Lower lobe of right lung (tissue), 2 donors: ENCODE measurements at regions not wholly inside any gene's neighbourhood (a gene's known extent, or its start where the extent isn't known, plus 50 kb on each side); places are given as distances from the start of the nearest gene placed in this dataset.
"Not testable (repeated sequence)": the region's sequence is repeated elsewhere in the genome, so short reads cannot be mapped to it uniquely, and the experiment has no call there.

Experiments used
- ATAC-seq, 2 donors: fragments of 200-7000 bp; cut with Tn5 transposase; one replicate each; pipeline ENCODE4 v1.9.1; 2020 to 2022; ENCODE audit warnings: mild to moderate bottlenecking in 2 of 2, moderate library complexity in 2 of 2
- DNase-seq: peaks from one replicate; pipeline ENCODE4 v3.0.0-alpha.2; 2020
- H3K27ac ChIP-seq: fragments of 200-600 bp; one replicate; pipeline ENCODE4 v1.8.0; 2022
- H3K27me3 ChIP-seq: fragments of 200-600 bp; one replicate; pipeline ENCODE4 v1.8.0; 2022; ENCODE audit warnings: low read depth
- H3K36me3 ChIP-seq: fragments of 200-600 bp; one replicate; pipeline ENCODE4 v1.8.0; 2022; ENCODE audit warnings: mild to moderate bottlenecking
- H3K4me1 ChIP-seq: fragments of 200-600 bp; one replicate; pipeline ENCODE4 v1.8.0; 2022
- H3K4me3 ChIP-seq: fragments of 200-600 bp; one replicate; pipeline ENCODE4 v1.8.0; 2022; ENCODE audit warnings: mild to moderate bottlenecking
- H3K9me3 ChIP-seq: fragments of 200-600 bp; one replicate; pipeline ENCODE4 v1.8.0; 2022
- intact Hi-C: fragments of 100-400 bp; cut with DNase I; formaldehyde crosslinking; loops from one replicate; pipeline ENCODE4 v1.11.0; 2022
- donor health status: DM: no; HTN: yes; CAD: no; lungs with severe emphysema.

DNA sequence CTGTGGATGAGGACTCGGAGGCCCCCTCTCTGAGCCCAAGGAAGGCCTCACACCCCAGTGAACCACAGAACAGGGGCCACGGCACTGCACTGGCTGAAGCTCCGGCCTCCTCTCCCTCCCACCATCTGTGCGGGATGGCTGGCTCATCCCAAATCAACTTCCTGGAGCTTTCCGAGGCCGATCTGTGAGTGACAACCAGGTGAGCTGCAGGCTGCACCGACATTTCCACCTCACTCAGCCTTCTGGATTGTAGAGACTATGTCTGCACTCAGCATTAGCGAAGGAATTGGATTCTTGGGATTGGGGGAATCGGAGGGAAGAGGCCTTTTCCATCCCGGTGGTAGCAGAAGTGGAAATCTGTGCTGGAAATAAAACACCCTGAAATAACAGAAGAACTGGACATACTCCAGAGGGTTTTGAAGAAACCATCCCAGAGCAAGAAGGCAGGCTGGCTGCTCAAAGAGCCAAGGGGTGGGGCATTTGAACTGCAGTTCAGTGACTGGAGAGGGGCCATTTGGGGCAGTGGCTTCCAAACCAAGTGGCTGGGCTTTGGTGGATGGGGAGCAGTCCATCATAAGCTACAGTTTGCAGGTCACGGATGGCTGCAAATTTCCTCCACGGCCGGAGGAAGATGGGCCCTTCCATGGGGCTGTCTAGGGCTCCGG is 118.5 kb downstream of the NPIPB11 start:
- H3K4me1 ChIP-seq = peaks cover 12% of the 10 kb centered on the region
- H3K27ac ChIP-seq = peak overlapping the region; percentile 24
- H3K4me3 ChIP-seq, H3K27me3 ChIP-seq, H3K36me3 ChIP-seq, intact Hi-C loops, ATAC-seq, H3K9me3 ChIP-seq, DNase-seq: not testable (repeated sequence)

DNA sequence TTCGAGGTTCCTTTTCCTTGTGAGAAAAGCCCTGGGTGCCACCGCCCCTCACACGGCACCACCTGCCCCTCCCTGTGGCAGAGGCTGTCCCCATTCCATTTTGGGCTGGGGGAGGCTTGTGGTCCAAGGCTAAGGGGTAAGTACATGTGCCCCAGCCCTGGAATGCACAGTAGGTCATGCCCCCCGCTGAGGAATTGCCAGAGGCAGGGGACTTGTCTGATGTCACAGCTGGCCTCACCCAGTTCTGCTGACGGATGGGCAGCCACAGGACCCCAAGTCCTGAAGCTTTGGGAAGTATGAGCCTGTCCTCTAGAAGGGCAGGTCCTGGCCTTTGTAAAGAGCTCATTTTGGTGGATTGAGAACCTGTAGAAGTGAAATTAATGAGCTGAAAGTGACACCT is 119.3 kb downstream of the NPIPB11 start:
- H3K4me3 ChIP-seq, H3K36me3 ChIP-seq, DNase-seq, H3K9me3 ChIP-seq, H3K27ac ChIP-seq, intact Hi-C loops, H3K27me3 ChIP-seq, ATAC-seq: not testable (repeated sequence)
- H3K4me1 ChIP-seq = peaks cover 12% of the 10 kb centered on the region

DNA sequence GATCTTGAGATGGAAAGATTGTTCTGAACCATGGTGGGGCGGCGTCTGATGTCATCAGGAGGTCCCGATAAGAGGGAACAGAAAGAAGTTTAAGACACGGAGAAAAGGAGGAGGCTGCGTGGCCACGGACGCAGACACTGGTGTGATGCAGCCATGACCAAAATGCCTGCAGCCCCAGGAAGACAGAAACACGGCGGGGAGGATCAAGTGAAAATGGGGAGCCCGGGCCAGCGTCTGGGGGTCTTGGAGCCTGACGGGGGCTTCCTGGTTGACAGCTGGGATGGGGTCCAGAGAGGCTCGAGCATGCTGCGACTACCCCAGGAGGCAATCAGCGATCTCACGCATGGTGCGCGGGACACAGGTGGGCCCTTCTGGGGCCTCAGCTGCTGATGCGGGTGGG is 119.7 kb downstream of the NPIPB11 start:
- H3K27ac ChIP-seq, DNase-seq, H3K36me3 ChIP-seq, H3K4me3 ChIP-seq, H3K27me3 ChIP-seq, intact Hi-C loops, ATAC-seq, H3K9me3 ChIP-seq, H3K4me1 ChIP-seq: not testable (repeated sequence)

DNA sequence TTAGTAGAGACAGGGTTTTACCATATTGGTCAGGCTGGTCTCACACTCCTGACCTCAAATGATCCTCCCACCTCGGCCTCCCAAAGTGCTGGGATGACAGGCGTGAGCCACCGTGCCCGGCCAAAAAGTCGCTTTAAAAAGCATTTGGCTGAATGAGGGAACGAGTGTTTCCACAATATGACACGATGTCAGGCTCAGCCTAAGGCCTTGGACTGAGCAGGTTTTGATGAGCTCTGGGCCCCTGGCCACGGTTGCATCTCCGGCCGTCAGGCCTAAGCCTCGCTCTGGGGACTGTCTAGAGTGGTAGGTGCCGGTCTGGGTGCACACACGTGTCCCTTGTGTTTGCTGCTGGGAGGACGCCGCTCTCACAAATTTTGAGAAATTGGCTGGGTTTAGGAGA is 120.3 kb downstream of the NPIPB11 start:
- ATAC-seq, H3K27ac ChIP-seq, intact Hi-C loops, H3K27me3 ChIP-seq, H3K36me3 ChIP-seq, DNase-seq, H3K9me3 ChIP-seq, H3K4me1 ChIP-seq, H3K4me3 ChIP-seq: not testable (repeated sequence)

DNA sequence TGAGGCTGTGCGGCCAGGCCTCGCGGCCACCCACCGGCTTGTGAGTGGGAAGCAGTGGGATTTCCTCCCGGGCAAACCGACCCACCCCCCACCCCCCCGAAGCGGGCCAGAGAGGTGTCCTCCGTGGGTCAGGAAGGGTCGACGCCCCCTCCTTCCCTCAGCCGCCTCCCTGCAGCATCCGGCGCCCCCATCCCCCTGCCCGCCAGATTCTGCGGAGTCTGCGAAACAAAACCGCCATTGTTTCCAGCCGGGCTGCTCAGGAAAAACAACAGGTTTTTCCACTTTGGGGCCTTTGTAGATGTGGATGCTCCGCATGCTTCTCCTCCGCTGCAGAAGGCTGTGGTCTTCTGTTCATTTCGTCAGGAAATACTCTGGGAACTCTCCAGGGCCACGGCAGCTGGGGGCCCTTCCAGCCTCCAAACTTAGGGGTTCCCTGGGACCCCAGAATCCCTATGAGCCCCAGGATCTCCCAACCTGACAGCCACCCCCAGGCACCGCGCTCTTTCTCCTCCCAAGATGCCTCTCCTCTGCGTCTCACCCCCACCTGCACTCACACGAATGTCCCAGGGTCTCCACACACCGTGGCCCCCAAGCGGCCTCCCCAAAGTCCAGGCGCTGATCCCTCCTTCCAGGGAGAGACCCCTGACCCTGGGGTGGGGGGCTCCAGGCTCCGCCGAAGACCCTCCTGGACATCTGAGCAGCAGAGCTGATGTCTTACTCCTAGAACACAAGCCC is 121.2 kb downstream of the NPIPB11 start:
- H3K27me3 ChIP-seq, ATAC-seq, H3K27ac ChIP-seq, DNase-seq, H3K9me3 ChIP-seq, intact Hi-C loops, H3K4me3 ChIP-seq, H3K36me3 ChIP-seq, H3K4me1 ChIP-seq: not testable (repeated sequence)

DNA sequence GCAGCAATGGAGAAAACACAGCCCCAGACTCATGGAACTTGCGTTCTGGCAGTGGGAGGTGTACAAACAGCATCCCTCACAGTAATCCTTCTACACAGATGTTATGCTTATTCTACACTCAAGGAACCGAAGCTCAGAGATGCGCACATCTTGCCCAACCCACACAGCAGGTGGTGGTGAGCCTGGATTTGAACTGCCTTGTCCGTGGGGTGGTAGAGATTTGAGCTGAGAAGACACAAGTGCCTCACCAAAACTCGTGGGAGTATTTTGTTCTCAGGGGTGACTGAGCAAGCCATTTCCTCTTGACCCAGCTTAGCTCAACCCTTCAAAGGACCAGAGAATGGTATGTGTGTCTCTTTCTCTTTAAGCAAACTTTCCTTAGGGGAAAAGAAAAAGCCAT is 121.8 kb downstream of the NPIPB11 start:
- H3K27ac ChIP-seq, H3K36me3 ChIP-seq, H3K4me3 ChIP-seq, DNase-seq, intact Hi-C loops, H3K9me3 ChIP-seq, ATAC-seq, H3K27me3 ChIP-seq, H3K4me1 ChIP-seq: not testable (repeated sequence)

DNA sequence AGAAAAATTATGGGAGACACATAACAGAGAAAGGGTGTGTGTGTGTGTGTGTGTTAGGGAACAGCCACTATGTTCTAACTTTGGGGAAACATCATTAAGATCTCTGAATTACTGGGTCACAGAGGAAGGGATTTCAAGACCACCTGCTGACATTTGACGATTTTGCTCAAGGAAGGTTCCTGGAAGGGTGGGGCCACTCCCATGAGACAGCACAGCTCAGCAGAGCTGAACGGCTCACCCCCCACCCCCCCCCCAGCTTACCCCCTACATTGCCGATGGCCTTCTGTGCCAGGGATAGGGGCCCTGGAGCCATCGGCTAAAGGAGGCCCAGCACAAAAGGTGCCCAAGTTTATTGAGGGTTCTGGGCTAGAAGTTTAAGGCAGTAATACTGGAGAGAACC is 122.4 kb downstream of the NPIPB11 start:
- DNase-seq, ATAC-seq, intact Hi-C loops, H3K27me3 ChIP-seq, H3K4me3 ChIP-seq, H3K4me1 ChIP-seq, H3K36me3 ChIP-seq, H3K27ac ChIP-seq, H3K9me3 ChIP-seq: not testable (repeated sequence)

DNA sequence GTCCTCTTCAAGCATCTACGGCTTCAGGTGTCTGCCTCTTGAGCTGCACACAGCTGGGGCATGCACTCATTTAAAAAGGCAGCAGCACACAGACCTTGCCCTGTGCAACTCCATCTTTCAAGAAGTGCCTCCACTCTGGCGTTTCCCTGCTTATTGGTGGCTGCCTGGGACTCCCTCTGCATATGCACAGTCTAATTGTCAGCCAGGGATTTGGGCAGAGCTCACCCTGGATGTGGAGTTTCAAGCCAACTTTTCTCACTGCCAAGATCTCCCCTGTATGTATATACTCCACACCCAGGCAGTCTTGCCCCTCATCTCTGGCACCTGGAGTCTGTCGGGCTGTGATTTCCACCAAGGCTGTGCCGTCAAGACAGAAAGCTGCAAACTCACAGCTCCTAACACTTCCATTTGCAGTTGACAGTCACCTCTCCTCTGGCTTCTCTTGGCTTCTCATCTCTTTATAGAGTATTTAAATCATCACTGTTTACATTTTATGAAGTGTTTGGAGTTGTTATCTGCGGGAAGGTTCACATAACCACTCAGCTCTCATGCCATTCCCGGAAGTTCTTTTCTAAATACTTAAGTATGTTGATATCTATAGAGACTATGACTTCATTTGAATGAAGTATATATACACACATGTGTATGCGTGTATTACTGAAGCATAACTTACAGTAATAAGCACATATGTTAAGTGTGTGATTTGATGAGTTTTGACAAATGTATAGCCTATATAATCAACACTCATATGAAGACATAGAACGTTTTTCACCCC is 128.2 kb downstream of the NPIPB11 start:
- not testable (repeated sequence) for ATAC-seq, H3K4me1 ChIP-seq

DNA sequence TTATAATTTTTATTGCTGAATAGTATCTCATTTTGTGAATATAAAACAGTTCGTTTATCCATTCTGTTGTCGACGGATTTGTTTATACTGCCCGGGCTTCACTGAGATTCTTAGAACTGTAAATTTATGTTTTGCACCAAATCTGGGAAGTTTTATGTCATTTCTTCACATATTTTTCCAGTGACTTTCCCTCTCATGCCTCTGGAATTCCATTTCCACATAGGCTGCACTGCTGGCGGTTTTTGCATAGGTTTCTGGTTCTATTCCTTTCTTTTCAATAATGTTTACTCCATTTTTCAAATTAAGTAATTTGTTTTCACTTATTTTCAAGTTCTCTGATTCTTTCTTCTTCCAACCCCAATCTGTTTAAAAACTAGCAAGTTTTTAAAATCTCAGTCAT is 130.1 kb downstream of the NPIPB11 start:
- H3K4me3 ChIP-seq, H3K27me3 ChIP-seq, H3K27ac ChIP-seq, H3K36me3 ChIP-seq, intact Hi-C loops, DNase-seq, H3K9me3 ChIP-seq, ATAC-seq, H3K4me1 ChIP-seq: not testable (repeated sequence)

More for the DNA sequence above, 128.2 kb downstream of the NPIPB11 start:
- H3K4me3 ChIP-seq, intact Hi-C loops, H3K27ac ChIP-seq, H3K36me3 ChIP-seq, DNase-seq, H3K27me3 ChIP-seq, H3K9me3 ChIP-seq: not testable (repeated sequence)

DNA sequence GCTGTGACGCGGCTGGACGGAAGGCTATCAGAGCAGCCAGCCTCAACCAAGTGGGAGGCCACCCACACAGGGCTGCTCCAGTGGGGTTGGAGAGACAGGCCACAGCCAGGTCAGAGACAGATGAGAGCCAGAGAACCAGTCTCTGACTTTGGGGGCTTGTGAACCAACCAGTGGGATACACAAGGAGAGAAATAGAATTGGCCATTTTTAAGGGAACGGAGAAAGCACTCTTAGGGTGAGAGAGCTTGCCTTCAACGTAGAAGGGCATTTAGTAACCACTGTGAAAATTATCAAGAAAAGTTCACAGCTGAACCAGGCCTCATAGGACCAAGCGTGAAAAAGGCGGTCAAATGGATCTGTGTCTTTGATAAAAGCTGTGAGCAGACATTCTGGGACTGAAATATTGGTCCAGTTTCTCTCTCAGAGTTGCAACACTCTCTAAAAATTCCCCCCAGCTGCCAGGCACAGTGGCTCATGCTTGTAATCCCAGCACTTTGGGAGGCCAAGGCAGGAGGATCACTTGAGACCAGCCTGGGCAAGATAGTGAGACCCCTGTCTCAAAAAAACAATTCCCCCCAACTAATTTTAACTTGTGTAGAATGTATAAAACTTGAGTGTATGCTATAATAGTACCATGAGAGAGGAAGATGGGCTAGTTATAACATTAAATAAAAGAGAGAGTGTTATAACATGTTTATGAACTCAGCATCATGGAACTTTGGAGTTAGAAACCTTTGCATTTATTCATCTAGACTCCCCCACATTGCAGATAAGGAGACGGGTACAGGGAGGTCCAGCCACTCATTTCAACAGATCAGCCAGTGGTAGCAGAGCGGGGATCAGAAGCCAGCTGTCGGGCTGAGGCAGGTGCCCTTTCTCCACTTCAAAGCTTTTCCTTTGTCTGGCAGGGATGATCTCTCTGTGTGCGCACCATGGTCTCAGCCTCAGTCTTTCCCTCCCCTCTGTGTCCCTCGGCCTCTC is 132.2 kb downstream of the NPIPB11 start:
- H3K4me3 ChIP-seq, DNase-seq, H3K27ac ChIP-seq, H3K36me3 ChIP-seq, H3K9me3 ChIP-seq, H3K4me1 ChIP-seq, ATAC-seq, intact Hi-C loops, H3K27me3 ChIP-seq: not testable (repeated sequence)

DNA sequence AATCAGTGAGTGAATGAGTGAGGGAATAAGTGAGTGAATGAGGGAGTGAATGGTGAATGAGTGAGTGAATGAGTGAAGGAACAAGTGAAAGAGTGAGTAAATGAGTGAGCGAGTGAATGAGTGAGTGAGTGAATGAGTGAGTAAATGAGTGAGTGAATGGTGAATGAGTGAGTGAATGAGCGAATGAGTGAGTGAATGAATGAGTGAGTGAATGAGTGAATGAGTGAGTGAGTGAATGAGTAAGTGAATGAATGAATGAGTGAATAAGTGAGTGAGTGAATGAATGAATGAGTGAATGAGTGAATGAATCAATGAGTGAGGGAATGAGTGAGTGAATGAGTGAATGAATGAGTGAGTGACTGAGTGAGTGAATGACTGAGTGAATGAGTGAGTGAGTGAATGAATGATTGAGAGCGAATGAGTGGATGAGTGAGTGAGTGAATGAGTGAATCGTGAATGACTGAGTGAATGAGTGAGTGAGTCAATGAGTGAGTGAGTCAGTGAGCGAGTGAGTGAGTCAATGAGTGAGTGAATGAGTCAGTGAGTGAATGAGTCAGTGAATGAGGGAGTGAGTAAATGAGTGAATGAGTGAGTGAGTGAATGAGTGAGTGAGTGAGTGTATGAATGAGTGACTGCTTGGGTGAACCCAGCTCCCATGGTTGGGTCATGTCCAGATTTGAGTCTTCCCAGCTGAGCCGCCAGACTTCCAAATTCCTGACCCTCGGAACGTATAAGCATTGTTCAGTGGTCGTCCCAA is 133.0 kb downstream of the NPIPB11 start:
- H3K9me3 ChIP-seq, H3K36me3 ChIP-seq, ATAC-seq, DNase-seq, H3K4me3 ChIP-seq, H3K27ac ChIP-seq, H3K27me3 ChIP-seq, intact Hi-C loops, H3K4me1 ChIP-seq: not testable (repeated sequence)
